Mucosa of rectum (tissue), 2 donors: ENCODE measurements at regions not wholly inside any gene's neighbourhood (a gene's known extent, or its start where the extent isn't known, plus 50 kb on each side); places are given as distances from the start of the nearest gene placed in this dataset.

ENCODE experiments used
- H3K27ac ChIP-seq, 2 donors: one replicate each; pipeline ENCODE4 v1.7.0; 2013; ENCODE audit warnings: inconsistent platforms in 2 of 2, low read depth in 2 of 2, low read length in 2 of 2
- H3K27me3 ChIP-seq, 2 donors: one replicate each; pipeline ENCODE4 v1.7.0; 2013; ENCODE audit warnings: low read length in 2 of 2; ENCODE audit not compliant: control insufficient read depth in 2 of 2, insufficient read depth in 2 of 2
- H3K36me3 ChIP-seq, 2 donors: one replicate each; pipeline ENCODE4 v1.7.0; 2013; ENCODE audit warnings: low read length in 2 of 2; ENCODE audit not compliant: control insufficient read depth in 2 of 2, insufficient read depth in 2 of 2
- H3K4me1 ChIP-seq, 2 donors: one replicate each; pipeline ENCODE4 v1.7.0; 2013; ENCODE audit warnings: low read length in 2 of 2, mild to moderate bottlenecking in 1 of 2; ENCODE audit not compliant: control insufficient read depth in 2 of 2, insufficient read depth in 2 of 2
- H3K4me3 ChIP-seq, 2 donors: one replicate each; pipeline ENCODE4 v1.7.0; 2013; ENCODE audit warnings: low read length in 2 of 2
- H3K9ac ChIP-seq, 2 donors: one replicate each; pipeline ENCODE4 v1.7.0; 2013; ENCODE audit warnings: low read length in 2 of 2, low read depth in 1 of 2, mild to moderate bottlenecking in 1 of 2
- H3K9me3 ChIP-seq, 2 donors: one replicate each; pipeline ENCODE4 v1.7.0; 2013; ENCODE audit warnings: low read length in 2 of 2; ENCODE audit not compliant: control insufficient read depth in 2 of 2
- donor health status: healthy.
- donor health status: Normal muscosa, but diverticular disease.

GRCh38 chr2:34419856-34420255 is 820.8 kb upstream of the FAM98A start:
- H3K4me3 ChIP-seq = no peak overlapping the region
- H3K27ac ChIP-seq = no peak overlapping the region
- no peaks in the 10 kb centered on the region for H3K27me3 ChIP-seq
- H3K9ac ChIP-seq = no peak overlapping the region
- H3K4me1 ChIP-seq = no peaks in the 10 kb centered on the region
- no peaks in the 10 kb centered on the region for H3K36me3 ChIP-seq
- H3K9me3 ChIP-seq = no peaks in the 10 kb centered on the region

- no peaks in the 10 kb centered on the region for H3K27me3 ChIP-seq
- H3K4me3 ChIP-seq = no peak overlapping the region
- no peak overlapping the region for H3K27ac ChIP-seq
- no peaks in the 10 kb centered on the region for H3K9me3 ChIP-seq
- H3K36me3 ChIP-seq = no peaks in the 10 kb centered on the region
- H3K4me1 ChIP-seq = no peaks in the 10 kb centered on the region
- H3K9ac ChIP-seq = no peak overlapping the region
Observed at GRCh38 chr2:34416856-34417255, 817.8 kb upstream of the FAM98A start.

GRCh38 chr2:34414856-34415255 is 815.8 kb upstream of the FAM98A start:
- H3K4me3 ChIP-seq = no peak overlapping the region
- no peak overlapping the region for H3K9ac ChIP-seq
- H3K36me3 ChIP-seq = no peaks in the 10 kb centered on the region
- H3K27ac ChIP-seq = no peak overlapping the region
- H3K9me3 ChIP-seq = no peaks in the 10 kb centered on the region
- H3K27me3 ChIP-seq = no peaks in the 10 kb centered on the region
- H3K4me1 ChIP-seq = no peaks in the 10 kb centered on the region

DNA sequence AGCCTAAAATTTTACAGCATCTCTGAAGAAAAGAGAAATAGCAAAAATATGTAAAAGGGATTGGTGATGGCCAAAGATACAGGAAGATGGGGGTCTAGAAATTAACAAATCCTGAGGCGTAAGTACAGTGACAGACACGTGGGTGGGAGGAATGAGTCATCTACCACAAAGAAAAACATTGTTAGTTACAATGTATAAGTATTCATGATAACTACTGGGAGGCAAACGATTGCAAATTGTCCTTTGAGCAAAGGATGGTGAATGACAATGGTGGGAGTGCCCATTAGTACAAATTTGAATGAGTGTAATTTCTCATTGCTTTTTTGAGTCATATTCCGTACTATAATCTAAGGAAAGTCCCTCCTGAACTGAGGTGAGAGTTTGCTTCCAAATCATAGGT is 809.0 kb upstream of the FAM98A start:
- H3K4me1 ChIP-seq = no peaks in the 10 kb centered on the region
- H3K9me3 ChIP-seq = no peaks in the 10 kb centered on the region
- no peaks in the 10 kb centered on the region for H3K27me3 ChIP-seq
- H3K27ac ChIP-seq = no peak overlapping the region
- H3K4me3 ChIP-seq = no peak overlapping the region
- H3K36me3 ChIP-seq = no peaks in the 10 kb centered on the region
- no peak overlapping the region for H3K9ac ChIP-seq

- Histone ChIP-seq H3K9ac (no peak overlapping the region), H3K9me3 (no peaks in the 10 kb centered on the region), H3K27me3 (no peaks in the 10 kb centered on the region), H3K4me1 (no peaks in the 10 kb centered on the region), H3K36me3 (no peaks in the 10 kb centered on the region), H3K27ac (no peak overlapping the region), H3K4me3 (no peak overlapping the region)
Observed at GRCh38 chr2:34403512-34403911, 804.4 kb upstream of the FAM98A start.

GRCh38 chr2:34402376-34402775 is 803.3 kb upstream of the FAM98A start:
- H3K27me3 ChIP-seq = no peaks in the 10 kb centered on the region
- H3K9me3 ChIP-seq = no peaks in the 10 kb centered on the region
- no peaks in the 10 kb centered on the region for H3K36me3 ChIP-seq
- no peak overlapping the region for H3K9ac ChIP-seq
- no peak overlapping the region for H3K27ac ChIP-seq
- no peaks in the 10 kb centered on the region for H3K4me1 ChIP-seq
- no peak overlapping the region for H3K4me3 ChIP-seq

DNA sequence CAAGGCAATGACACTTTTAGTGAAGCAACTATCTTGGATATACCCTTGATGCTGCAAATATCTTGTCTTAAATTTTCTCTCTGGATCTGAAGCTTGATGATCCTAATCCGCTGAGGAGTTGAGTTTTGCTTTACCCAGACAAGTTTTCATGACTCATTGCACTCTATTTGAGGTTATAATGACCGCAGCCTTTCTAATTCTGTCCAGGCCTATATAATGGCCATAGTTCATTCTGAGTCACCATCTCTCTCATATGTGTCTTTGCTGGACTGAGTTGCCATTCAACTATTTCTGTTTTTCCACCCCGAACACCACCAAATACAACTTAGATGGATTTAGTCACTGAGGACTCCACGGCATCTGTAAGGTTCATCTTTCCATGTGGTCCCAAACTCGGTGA is 802.1 kb upstream of the FAM98A start:
- H3K9me3 ChIP-seq = no peaks in the 10 kb centered on the region
- H3K4me1 ChIP-seq = no peaks in the 10 kb centered on the region
- no peaks in the 10 kb centered on the region for H3K36me3 ChIP-seq
- H3K9ac ChIP-seq = no peak overlapping the region
- H3K4me3 ChIP-seq = no peak overlapping the region
- no peak overlapping the region for H3K27ac ChIP-seq
- H3K27me3 ChIP-seq = no peaks in the 10 kb centered on the region

- H3K27me3 ChIP-seq = no peaks in the 10 kb centered on the region
- H3K27ac ChIP-seq = no peak overlapping the region
- no peaks in the 10 kb centered on the region for H3K9me3 ChIP-seq
- H3K4me1 ChIP-seq = no peaks in the 10 kb centered on the region
- H3K9ac ChIP-seq = no peak overlapping the region
- H3K4me3 ChIP-seq = no peak overlapping the region
- no peaks in the 10 kb centered on the region for H3K36me3 ChIP-seq
Observed at GRCh38 chr2:34388446-34388845, 789.3 kb upstream of the FAM98A start.

GRCh38 chr2:34387536-34387935 is 788.4 kb upstream of the FAM98A start:
- Histone ChIP-seq H3K9me3 (no peaks in the 10 kb centered on the region), H3K4me1 (no peaks in the 10 kb centered on the region), H3K4me3 (no peak overlapping the region), H3K27ac (no peak overlapping the region), H3K27me3 (no peaks in the 10 kb centered on the region), H3K36me3 (no peaks in the 10 kb centered on the region), H3K9ac (no peak overlapping the region)

DNA sequence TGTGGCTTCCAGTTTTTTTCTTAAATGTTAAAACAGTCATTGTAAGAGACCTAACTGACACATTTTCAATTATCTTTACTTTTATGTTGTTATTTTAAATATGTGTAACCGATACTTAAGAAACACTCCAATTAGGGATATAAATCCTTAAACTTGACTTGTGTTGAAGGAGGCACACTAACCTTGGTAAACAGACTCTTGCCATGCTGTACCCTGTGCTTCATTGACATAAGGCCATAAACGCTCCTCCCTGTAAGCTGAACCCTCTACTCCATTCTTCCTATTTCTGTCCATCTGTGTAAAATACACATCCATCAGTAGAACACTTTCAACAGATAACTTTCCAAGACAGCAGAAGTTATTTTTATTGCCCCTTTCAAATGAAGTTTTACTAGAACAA is 780.5 kb upstream of the FAM98A start:
- Histone ChIP-seq H3K9me3 (no peaks in the 10 kb centered on the region), H3K27me3 (no peaks in the 10 kb centered on the region), H3K9ac (no peak overlapping the region), H3K36me3 (no peaks in the 10 kb centered on the region), H3K27ac (no peak overlapping the region), H3K4me3 (no peak overlapping the region), H3K4me1 (no peaks in the 10 kb centered on the region)

DNA sequence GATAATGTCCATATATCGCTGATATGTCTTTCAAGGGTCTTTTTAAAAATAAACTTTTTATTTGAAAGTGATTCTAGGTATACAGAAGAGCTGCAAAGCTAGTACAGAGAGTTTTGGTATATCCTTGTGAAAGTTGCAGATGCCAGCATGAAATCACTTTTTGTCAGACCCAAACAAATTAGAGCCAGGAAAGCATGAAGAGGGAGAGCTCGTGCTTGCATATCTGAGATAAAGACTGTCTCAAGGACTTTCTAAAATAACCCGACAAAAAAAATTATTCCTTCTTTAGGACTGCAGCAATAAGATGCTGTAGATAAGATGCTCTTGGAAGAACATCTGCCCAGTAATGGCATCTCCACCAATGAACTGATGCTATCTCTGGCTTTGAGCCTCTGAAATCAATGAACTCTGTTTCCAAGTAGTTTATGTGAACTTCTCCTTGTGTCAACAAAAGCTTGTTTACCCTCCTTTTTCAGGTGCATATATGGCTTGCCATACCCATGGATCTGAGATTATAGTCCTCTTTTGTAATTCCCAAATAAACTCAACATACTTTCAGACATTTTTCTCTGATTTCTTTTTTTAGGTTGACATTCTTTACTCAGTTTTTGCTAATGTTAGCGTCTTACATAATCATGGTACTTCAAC is 774.6 kb upstream of the FAM98A start:
- Histone ChIP-seq H3K36me3 (no peaks in the 10 kb centered on the region), H3K4me3 (no peak overlapping the region), H3K9ac (no peak overlapping the region), H3K4me1 (no peaks in the 10 kb centered on the region), H3K27ac (no peak overlapping the region), H3K27me3 (no peaks in the 10 kb centered on the region), H3K9me3 (no peaks in the 10 kb centered on the region)
